NCI-H748 (cell line): ENCODE measurements at regions not wholly inside any gene's neighbourhood (a gene's known extent, or its start where the extent isn't known, plus 50 kb on each side); places are given as distances from the start of the nearest gene placed in this dataset.
"Not testable (repeated sequence)": the region's sequence is repeated elsewhere in the genome, so short reads cannot be mapped to it uniquely, and the experiment has no call there.

ENCODE experiments used
- DNase-seq: peaks from one replicate; lab custom pipeline; 2025; ENCODE audit not compliant: unreplicated experiment; lab: John Stamatoyannopoulos, UW

GRCh38 chr1:245102149-245102548, 52.6 kb upstream of the KIF26B start:
- not testable (repeated sequence) for DNase-seq

GRCh38 chr1:245099401-245099800, 55.4 kb upstream of the KIF26B start:
- no peak for DNase-seq

- no peak for DNase-seq
These were observed 55.9 kb upstream of the KIF26B start for GRCh38 chr1:245098924-245099323.

- no peak for DNase-seq
These were observed 58.3 kb upstream of the KIF26B start for GRCh38 chr1:245096311-245097066.

GRCh38 chr1:245095903-245096302, 58.9 kb upstream of the KIF26B start:
- DNase-seq, result no peak

GRCh38 chr1:245094954-245095353, 59.8 kb upstream of the KIF26B start:
- no peak for DNase-seq

- no peak for DNase-seq
These were observed 60.7 kb upstream of the KIF26B start for GRCh38 chr1:245094092-245094491.

- DNase-seq, result no peak
These were observed 62.2 kb upstream of the KIF26B start for GRCh38 chr1:245092638-245092976.

- peak; percentile 22 for DNase-seq
These were observed 62.8 kb upstream of the KIF26B start for GRCh38 chr1:245091818-245092637.

GRCh38 chr1:245091171-245091621, 63.6 kb upstream of the KIF26B start:
- no peak for DNase-seq

- no peak for DNase-seq
These were observed 64.2 kb upstream of the KIF26B start for GRCh38 chr1:245090491-245091090.

GRCh38 chr1:245087723-245088122, 67.1 kb upstream of the KIF26B start:
- no peak for DNase-seq

- no peak for DNase-seq
These were observed 68.3 kb upstream of the KIF26B start for GRCh38 chr1:245086389-245086969.

- no peak for DNase-seq
These were observed 69.2 kb upstream of the KIF26B start for GRCh38 chr1:245085508-245086095.

- DNase-seq, result no peak
These were observed 70.2 kb upstream of the KIF26B start for GRCh38 chr1:245084551-245084950.

- peak; percentile 37 for DNase-seq
These were observed 75.7 kb upstream of the KIF26B start for GRCh38 chr1:245079021-245079609.

GRCh38 chr1:245074898-245075297, 79.9 kb upstream of the KIF26B start:
- DNase-seq, result no peak

- peak; percentile 20 for DNase-seq
These were observed 80.5 kb upstream of the KIF26B start for GRCh38 chr1:245074232-245074747.

- no peak for DNase-seq
These were observed 83.8 kb upstream of the KIF26B start for GRCh38 chr1:245070836-245071615.

GRCh38 chr1:245067257-245067656, 87.5 kb upstream of the KIF26B start:
- DNase-seq, result no peak
